CD14-positive monocyte (primary cell): ENCODE measurements at regions not wholly inside any gene's neighbourhood (a gene's known extent, or its start where the extent isn't known, plus 50 kb on each side); places are given as distances from the start of the nearest gene placed in this dataset.

Source experiments
- DNase-seq, 3 donors: peaks; one replicate each; pipeline ENCODE4 v3.0.0-alpha.2; 2011 to 2022
- H2AFZ ChIP-seq: 2 replicates; pipeline ENCODE4 v1.6.0; 2012; ENCODE audit warnings: mild to moderate bottlenecking, low read depth, low read length, inconsistent platforms; ENCODE audit not compliant: insufficient read depth, poor library complexity, severe bottlenecking
- H3K27ac ChIP-seq, 2 donors: 1 replicate in 1 of 2; 2 replicates in 1 of 2; pipeline ENCODE4 v1.5.1; 2012 to 2013; ENCODE audit warnings: low read length in 2 of 2, control low read depth in 1 of 2, inconsistent platforms in 1 of 2, low read depth in 1 of 2, mild to moderate bottlenecking in 1 of 2
- H3K27me3 ChIP-seq, 2 donors: one replicate each; pipeline versions ENCODE4 v1.6.0 to v1.6.1; 2011 to 2013; ENCODE audit warnings: low read length in 2 of 2; ENCODE audit not compliant: control insufficient read depth in 2 of 2, insufficient read depth in 2 of 2
- H3K36me3 ChIP-seq, 2 donors: replicated peaks in 1 of 2; 1 replicate in 1 of 2; 2 replicates in 1 of 2; pipeline versions ENCODE4 v1.5.1 to v1.6.1; 2012 to 2013; ENCODE audit warnings: low read length in 2 of 2, control low read depth in 1 of 2, inconsistent platforms in 1 of 2, mild to moderate bottlenecking in 1 of 2; ENCODE audit not compliant: insufficient read depth in 2 of 2, control insufficient read depth in 1 of 2
- H3K4me1 ChIP-seq, 2 donors: 1 replicate in 1 of 2; 2 replicates in 1 of 2; pipeline versions ENCODE4 v1.5.1 to v1.6.1; 2012 to 2013; ENCODE audit warnings: low read length in 2 of 2, control low read depth in 1 of 2, inconsistent platforms in 1 of 2, mild to moderate bottlenecking in 1 of 2, moderate library complexity in 1 of 2; ENCODE audit not compliant: insufficient read depth in 2 of 2, control insufficient read depth in 1 of 2
- H3K4me2 ChIP-seq: replicated peaks from 2 replicates; pipeline ENCODE3; 2012; ENCODE audit warnings: low read length, moderate library complexity, mild to moderate bottlenecking; ENCODE audit not compliant: poor library complexity, severe bottlenecking; ENCODE audit errors: extremely low read depth
- H3K4me3 ChIP-seq, 3 experiments: fragments of 200-600 bp in 1 of 3; sonication (generic) in 1 of 3; replicated peaks in 1 of 3; 1 replicate in 2 of 3; 2 replicates in 1 of 3; pipeline ENCODE4 v1.5.1; 2011 to 2013; ENCODE audit warnings: low read length in 3 of 3, mild to moderate bottlenecking in 3 of 3, control low read depth in 2 of 3, low read depth in 2 of 3, inconsistent platforms in 1 of 3, moderate library complexity in 1 of 3
- H3K79me2 ChIP-seq: 2 replicates; pipeline ENCODE4 v1.6.0; 2012; ENCODE audit warnings: mild to moderate bottlenecking, control low read depth, inconsistent platforms, low read length, moderate library complexity; ENCODE audit not compliant: insufficient read depth
- H3K9ac ChIP-seq: 2 replicates; pipeline ENCODE4 v1.6.0; 2017; ENCODE audit warnings: low read length, mild to moderate bottlenecking; ENCODE audit not compliant: insufficient read depth, poor library complexity, severe bottlenecking
- H3K9me3 ChIP-seq, 2 donors: replicated peaks in 1 of 2; 1 replicate in 1 of 2; 2 replicates in 1 of 2; pipeline versions ENCODE4 v1.5.1 to v1.6.1; 2012 to 2013; ENCODE audit warnings: low read length in 2 of 2, control low read depth in 1 of 2; ENCODE audit not compliant: control insufficient read depth in 1 of 2, insufficient read depth in 1 of 2
- H4K20me1 ChIP-seq: 2 replicates; pipeline ENCODE4 v1.6.0; 2012; ENCODE audit warnings: mild to moderate bottlenecking, low read length, control low read depth, moderate library complexity; ENCODE audit not compliant: insufficient read depth
- H3K27ac Mint-ChIP-seq, 7 donors: one replicate each; pipeline ENCODE4 v1.8.0; 2020; ENCODE audit warnings: mild to moderate bottlenecking in 7 of 7, mixed read lengths in 7 of 7, moderate library complexity in 6 of 7, inconsistent platforms in 2 of 7
- H3K27me3 Mint-ChIP-seq, 3 donors: one replicate each; pipeline ENCODE4 v1.8.0; 2021 to 2022; ENCODE audit warnings: low read depth in 3 of 3, mild to moderate bottlenecking in 3 of 3, mixed read lengths in 3 of 3, moderate library complexity in 3 of 3, inconsistent platforms in 1 of 3
- H3K36me3 Mint-ChIP-seq, 2 donors: one replicate each; pipeline ENCODE4 v1.8.0; 2020; ENCODE audit warnings: mixed read lengths in 2 of 2, inconsistent platforms in 1 of 2, mild to moderate bottlenecking in 1 of 2
- H3K4me1 Mint-ChIP-seq: one replicate; pipeline ENCODE4 v1.8.0; 2020; ENCODE audit warnings: mild to moderate bottlenecking, mixed read lengths
- H3K4me3 Mint-ChIP-seq, 2 donors: one replicate each; pipeline ENCODE4 v1.8.0; 2020; ENCODE audit warnings: mild to moderate bottlenecking in 2 of 2, mixed read lengths in 2 of 2, moderate library complexity in 1 of 2
- H3K9me3 Mint-ChIP-seq, 7 donors: one replicate each; pipeline ENCODE4 v1.8.0; 2020 to 2022; ENCODE audit warnings: mixed read lengths in 7 of 7, mild to moderate bottlenecking in 6 of 7, moderate library complexity in 6 of 7, inconsistent platforms in 2 of 7
- CTCF ChIP-seq: fragments of 200-600 bp; IDR thresholded peaks from one replicate; pipeline ENCODE4 v1.8.0; 2022; ENCODE audit warnings: antibody characterized with exemption, mild to moderate bottlenecking
- WGBS: methylation state at CpG from one replicate; pipeline ENCODE4 v1.1.5; 2013; ENCODE audit warnings: missing lambda C conversion rate; ENCODE audit not compliant: insufficient coverage; 5-methylcytosine and 5-hydroxymethylcytosine counted together
- intact Hi-C, 2 donors: fragments of 100-400 bp; cut with micrococcal nuclease; formaldehyde crosslinking; loops; one replicate each; pipeline versions ENCODE4 v1.15.0 to v1.15.1; 2023

- H3K27me3 Mint-ChIP-seq: peaks cover 19 to 24% (median 20%) of the 10 kb centered on the region in 3 donors
- H3K9me3 ChIP-seq: no peaks in the 10 kb centered on the region
- no peaks in the 10 kb centered on the region for H3K36me3 ChIP-seq
- no peaks in the 10 kb centered on the region for H4K20me1 ChIP-seq
- intact Hi-C loops: no loop called here
- H3K27me3 ChIP-seq: peaks cover 0 to 8% of the 10 kb centered on the region in 2 donors
- H3K4me3 ChIP-seq: no peak overlapping the region
- no peaks in the 10 kb centered on the region for H3K79me2 ChIP-seq
- H3K9ac ChIP-seq: no peak overlapping the region
- peak overlapping the region in 4 of 7 donors; percentile 10 to 84 (median 51) for H3K27ac Mint-ChIP-seq
- peaks cover 9% of the 10 kb centered on the region for H3K4me1 Mint-ChIP-seq
- H3K4me1 ChIP-seq: peaks cover 6 to 8% of the 10 kb centered on the region in 2 donors
- no peak overlapping the region for H3K27ac ChIP-seq
- 98% methylated on average over 11 of the region's 15 CpGs for WGBS
- H3K4me2 ChIP-seq: no peak overlapping the region
- peaks cover 0 to 3% (median 0%) of the 10 kb centered on the region in 7 donors for H3K9me3 Mint-ChIP-seq
- no peak overlapping the region for H2AFZ ChIP-seq
- TF ChIP-seq CTCF: no peak
- no peaks in the 10 kb centered on the region for H3K36me3 Mint-ChIP-seq
- no peak overlapping the region for H3K4me3 Mint-ChIP-seq
- DNase-seq: no peak
Measured at GRCh38 chr10:3236644-3237404, 64.2 kb upstream of the PITRM1 start.

GRCh38 chr10:3235996-3236510, 63.5 kb upstream of the PITRM1 start:
- intact Hi-C loops: no loop called here
- TF ChIP-seq CTCF: no peak

More at GRCh38 chr10:3235996-3236510, 63.5 kb upstream of the PITRM1 start:
- Histone ChIP-seq H4K20me1 (no peaks in the 10 kb centered on the region), H3K79me2 (no peaks in the 10 kb centered on the region), H3K27me3 (peaks cover 0 to 8% of the 10 kb centered on the region in 2 donors), H3K36me3 (no peaks in the 10 kb centered on the region), H3K4me3 (no peak overlapping the region), H3K4me1 (peaks cover 6 to 8% of the 10 kb centered on the region in 2 donors), H2AFZ (no peak overlapping the region), H3K9me3 (no peaks in the 10 kb centered on the region), H3K4me2 (no peak overlapping the region), H3K9ac (no peak overlapping the region), H3K27ac (no peak overlapping the region)
- peaks cover 18 to 23% (median 19%) of the 10 kb centered on the region in 3 donors for H3K27me3 Mint-ChIP-seq
- H3K4me1 Mint-ChIP-seq: peaks cover 9% of the 10 kb centered on the region
- DNase-seq: no peak
- no peak overlapping the region for H3K27ac Mint-ChIP-seq
- no peaks in the 10 kb centered on the region for H3K36me3 Mint-ChIP-seq
- H3K4me3 Mint-ChIP-seq: no peak overlapping the region
- WGBS: 100% methylated on average over 3 of the region's 15 CpGs
- H3K9me3 Mint-ChIP-seq: peaks cover 0 to 4% (median 0%) of the 10 kb centered on the region in 7 donors
